Body of pancreas (tissue), 4 donors: ENCODE measurements at regions not wholly inside any gene's neighbourhood (a gene's known extent, or its start where the extent isn't known, plus 50 kb on each side); places are given as distances from the start of the nearest gene placed in this dataset.

Source experiments
- POLR2A ChIP-seq, 3 donors: fragments of 450-650 bp; IDR thresholded peaks; one replicate each; pipeline ENCODE4 v1.6.1; 2016; ENCODE audit warnings: antibody characterized with exemption in 3 of 3, mild to moderate bottlenecking in 2 of 3
- TF ChIP-seq, protein P1 (sequence below), 7 experiments: fragments of 450-650 bp in 4 of 7; fragments of 200-600 bp in 3 of 7; sonication (generic) in 3 of 7; IDR thresholded peaks; one replicate each; pipeline ENCODE4 v1.5.1; 2016 to 2019; ENCODE audit warnings: antibody characterized with exemption in 7 of 7

DNA sequence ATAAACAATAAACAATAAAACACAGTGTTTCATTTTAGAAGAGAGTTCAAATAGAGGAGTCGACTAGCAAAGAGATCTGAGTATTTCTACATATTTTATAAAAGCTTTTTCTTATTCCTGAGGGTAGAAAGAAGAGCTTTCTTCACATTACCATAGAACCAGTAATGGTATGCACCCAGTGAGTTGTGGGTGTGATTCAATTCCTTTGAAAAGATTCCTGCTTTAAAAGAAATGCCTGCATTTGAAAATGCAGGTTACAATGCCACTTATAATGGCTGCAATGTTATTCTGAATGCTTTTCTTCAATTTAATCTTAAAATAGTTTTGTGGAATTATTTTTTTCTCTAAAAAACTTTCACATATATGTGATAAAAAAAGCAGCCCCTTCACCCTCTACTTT lies 178.1 kb downstream of the CDC14C start:
- no peak for TF ChIP-seq POLR2A (IDR thresholded peaks at IDR 0.05)
- TF ChIP-seq, protein P1, sequence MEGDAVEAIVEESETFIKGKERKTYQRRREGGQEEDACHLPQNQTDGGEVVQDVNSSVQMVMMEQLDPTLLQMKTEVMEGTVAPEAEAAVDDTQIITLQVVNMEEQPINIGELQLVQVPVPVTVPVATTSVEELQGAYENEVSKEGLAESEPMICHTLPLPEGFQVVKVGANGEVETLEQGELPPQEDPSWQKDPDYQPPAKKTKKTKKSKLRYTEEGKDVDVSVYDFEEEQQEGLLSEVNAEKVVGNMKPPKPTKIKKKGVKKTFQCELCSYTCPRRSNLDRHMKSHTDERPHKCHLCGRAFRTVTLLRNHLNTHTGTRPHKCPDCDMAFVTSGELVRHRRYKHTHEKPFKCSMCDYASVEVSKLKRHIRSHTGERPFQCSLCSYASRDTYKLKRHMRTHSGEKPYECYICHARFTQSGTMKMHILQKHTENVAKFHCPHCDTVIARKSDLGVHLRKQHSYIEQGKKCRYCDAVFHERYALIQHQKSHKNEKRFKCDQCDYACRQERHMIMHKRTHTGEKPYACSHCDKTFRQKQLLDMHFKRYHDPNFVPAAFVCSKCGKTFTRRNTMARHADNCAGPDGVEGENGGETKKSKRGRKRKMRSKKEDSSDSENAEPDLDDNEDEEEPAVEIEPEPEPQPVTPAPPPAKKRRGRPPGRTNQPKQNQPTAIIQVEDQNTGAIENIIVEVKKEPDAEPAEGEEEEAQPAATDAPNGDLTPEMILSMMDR (IDR thresholded peaks at IDR 0.05) = no peak
